WERI-Rb-1 (cell line): ENCODE measurements at regions not wholly inside any gene's neighbourhood (a gene's known extent, or its start where the extent isn't known, plus 50 kb on each side); places are given as distances from the start of the nearest gene placed in this dataset.

Source experiments
- DNase-seq: peaks from one replicate; pipeline ENCODE4 v3.0.0-alpha.2; 2020
- H3K27ac ChIP-seq: fragments of 250-450 bp; sonication (Bioruptor Pico); 2 replicates; pipeline ENCODE4 v1.5.1; 2020; ENCODE audit warnings: mild to moderate bottlenecking, moderate library complexity
- H3K27me3 ChIP-seq: fragments of 250-450 bp; sonication (Bioruptor Pico); 2 replicates; pipeline ENCODE4 v1.5.1; 2021; ENCODE audit warnings: mild to moderate bottlenecking, low read depth, moderate library complexity; ENCODE audit not compliant: insufficient read depth, severe bottlenecking
- H3K36me3 ChIP-seq: fragments of 250-450 bp; sonication (Bioruptor Pico); 2 replicates; pipeline ENCODE4 v1.5.1; 2020; ENCODE audit warnings: mild to moderate bottlenecking, moderate library complexity
- H3K4me3 ChIP-seq: 2 replicates; pipeline ENCODE4 v1.5.1; 2011; ENCODE audit warnings: low read depth, mild to moderate bottlenecking, control low read depth, low read length
- H3K9me3 ChIP-seq: fragments of 250-450 bp; sonication (Bioruptor Pico); 2 replicates; pipeline ENCODE4 v1.5.1; 2021; ENCODE audit warnings: mild to moderate bottlenecking, moderate library complexity; ENCODE audit not compliant: severe bottlenecking
- CTCF ChIP-seq: IDR thresholded peaks from 2 replicates; pipeline ENCODE4 v1.5.1; 2011; ENCODE audit warnings: low read depth, mild to moderate bottlenecking, control low read depth, inconsistent platforms, low read length

DNA sequence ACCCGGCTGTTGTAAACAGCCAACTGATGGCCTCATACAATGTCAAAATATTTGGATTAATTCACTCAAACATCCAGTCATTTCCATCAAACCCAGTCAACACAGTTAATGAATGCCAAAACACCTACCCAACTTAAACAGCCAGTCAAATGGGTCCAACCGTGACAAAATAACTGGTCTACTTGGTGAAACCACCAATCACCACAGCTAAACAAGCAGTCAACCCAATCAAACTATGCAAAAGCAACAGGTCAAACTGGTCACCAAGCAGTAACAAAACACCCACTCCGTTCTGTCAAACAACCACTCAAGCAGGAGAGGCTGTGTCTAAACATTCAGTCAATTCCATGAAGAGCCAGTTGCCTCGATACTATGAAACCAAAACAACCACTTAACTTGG, 119.2 kb downstream of the FOXD2 start:
- TF ChIP-seq CTCF = no peak
- Histone ChIP-seq H3K9me3 (no peaks in the 10 kb centered on the region), H3K4me3 (no peak overlapping the region), H3K27me3 (peaks cover 76% of the 10 kb centered on the region), H3K27ac (no peak overlapping the region), H3K36me3 (no peaks in the 10 kb centered on the region)
- DNase-seq = no peak

GRCh38 chr1:47558601-47559593, 121.1 kb downstream of the FOXD2 start:
- no peak for TF ChIP-seq CTCF
- H3K36me3 ChIP-seq = no peaks in the 10 kb centered on the region
- no peak overlapping the region for H3K4me3 ChIP-seq
- no peak overlapping the region for H3K27ac ChIP-seq
- peaks cover 81% of the 10 kb centered on the region for H3K27me3 ChIP-seq
- H3K9me3 ChIP-seq = no peaks in the 10 kb centered on the region
- DNase-seq = no peak

DNA sequence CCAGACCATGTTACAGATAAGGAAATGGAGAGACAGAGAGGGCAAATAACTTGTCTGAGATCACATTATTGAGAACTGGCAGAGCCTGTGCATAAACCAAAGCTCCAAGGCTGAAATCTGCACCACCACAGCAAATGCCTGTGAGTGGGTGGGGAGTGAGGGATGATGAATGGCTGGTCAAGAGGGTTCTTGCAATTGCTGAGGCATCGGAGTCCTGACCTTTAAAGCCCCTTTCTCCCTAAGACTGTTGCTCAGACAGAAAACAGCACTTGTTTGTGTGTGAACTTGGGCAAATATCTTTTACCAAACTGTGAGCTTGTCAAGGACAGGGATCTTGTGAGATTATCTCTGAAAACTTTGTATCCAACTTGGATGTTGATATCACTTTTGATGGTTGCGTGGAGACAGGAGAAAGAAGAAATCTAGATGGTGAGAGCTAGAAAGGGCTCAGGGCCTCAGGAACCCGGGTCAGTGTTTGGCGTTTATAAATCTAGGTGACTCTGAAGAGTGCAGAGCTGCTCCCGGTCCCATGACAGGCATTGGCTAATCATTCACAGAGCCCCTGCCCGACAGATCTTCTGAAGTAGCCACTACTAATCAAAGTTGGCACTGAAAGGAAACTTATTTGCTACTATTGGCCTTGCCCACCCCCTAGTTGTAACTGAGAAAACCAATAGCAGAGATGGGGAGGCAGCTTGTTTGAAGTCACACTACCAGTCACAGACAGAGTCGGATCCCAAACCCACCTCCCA, 122.3 kb downstream of the FOXD2 start:
- no peak for TF ChIP-seq CTCF
- H3K27me3 ChIP-seq = peaks cover 82% of the 10 kb centered on the region
- no peak for DNase-seq
- no peak overlapping the region for H3K27ac ChIP-seq
- no peaks in the 10 kb centered on the region for H3K9me3 ChIP-seq
- no peaks in the 10 kb centered on the region for H3K36me3 ChIP-seq
- no peak overlapping the region for H3K4me3 ChIP-seq

DNA sequence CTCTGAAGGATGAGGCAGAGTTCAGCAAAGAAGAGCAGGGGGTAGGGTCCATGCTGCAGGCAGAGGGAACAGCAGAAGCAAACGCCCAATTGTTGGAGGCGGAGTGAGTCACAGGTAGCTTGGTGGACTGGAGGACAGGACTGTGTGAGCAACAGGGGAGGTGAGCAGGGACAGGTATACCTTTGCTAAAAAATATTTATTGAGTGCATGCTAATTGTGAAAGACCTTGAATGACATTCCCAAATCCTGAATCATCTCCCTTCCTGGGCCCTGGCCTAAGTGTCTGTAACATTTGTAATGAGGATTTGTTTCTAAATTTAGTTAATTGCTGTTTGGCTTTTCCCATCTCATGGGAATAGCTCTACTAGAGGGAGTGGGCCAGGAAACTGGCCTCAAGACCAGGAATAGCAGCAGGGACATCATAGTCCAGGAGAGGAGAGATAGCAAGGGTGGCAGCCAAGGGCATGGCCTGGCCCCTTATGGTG, 123.7 kb downstream of the FOXD2 start:
- Histone ChIP-seq H3K27me3 (peaks cover 74% of the 10 kb centered on the region), H3K36me3 (no peaks in the 10 kb centered on the region), H3K9me3 (no peaks in the 10 kb centered on the region), H3K4me3 (no peak overlapping the region), H3K27ac (no peak overlapping the region)
- no peak for DNase-seq
- TF ChIP-seq CTCF = no peak

GRCh38 chr1:47562147-47562546, 124.3 kb downstream of the FOXD2 start:
- no peak for TF ChIP-seq CTCF
- Histone ChIP-seq H3K9me3 (no peaks in the 10 kb centered on the region), H3K4me3 (no peak overlapping the region), H3K27me3 (peaks cover 68% of the 10 kb centered on the region), H3K27ac (no peak overlapping the region), H3K36me3 (no peaks in the 10 kb centered on the region)
- no peak for DNase-seq
